Fibroblast of lung (primary cell): ENCODE measurements at regions not wholly inside any gene's neighbourhood (a gene's known extent, or its start where the extent isn't known, plus 50 kb on each side); places are given as distances from the start of the nearest gene placed in this dataset.

ENCODE experiments used
- DNase-seq, 2 donors: peaks; one replicate each; pipeline versions ENCODE4 v3.0.0 to v3.0.0-alpha.2; 2010; ENCODE audit warnings: low read depth in 2 of 2
- H2AFZ ChIP-seq: 2 replicates; pipeline ENCODE4 v1.5.1; 2012; ENCODE audit warnings: low read length, control low read depth, inconsistent platforms
- H3K27ac ChIP-seq: 2 replicates; pipeline ENCODE4 v1.5.1; 2011; ENCODE audit warnings: low read length, control low read depth; ENCODE audit not compliant: insufficient read depth
- H3K27me3 ChIP-seq: 2 replicates; pipeline ENCODE4 v1.5.1; 2011; ENCODE audit warnings: mild to moderate bottlenecking, low read length; ENCODE audit not compliant: control insufficient read depth, insufficient read depth
- H3K36me3 ChIP-seq: 2 replicates; pipeline ENCODE4 v1.5.1; 2011; ENCODE audit warnings: low read length; ENCODE audit not compliant: control insufficient read depth, insufficient read depth
- H3K4me1 ChIP-seq: 2 replicates; pipeline ENCODE4 v1.5.1; 2011; ENCODE audit warnings: low read length; ENCODE audit not compliant: control insufficient read depth, insufficient read depth; ENCODE audit errors: extremely low read depth
- H3K4me2 ChIP-seq: 2 replicates; pipeline ENCODE4 v1.5.1; 2011; ENCODE audit warnings: low read length, control low read depth; ENCODE audit not compliant: insufficient read depth; ENCODE audit errors: extremely low read depth
- H3K4me3 ChIP-seq, 4 experiments: fragments of 200-600 bp in 1 of 4; sonication (generic) in 1 of 4; replicated peaks in 1 of 4; 2 replicates each; pipeline ENCODE4 v1.5.1; 2011 to 2016; ENCODE audit warnings: low read length in 4 of 4, low read depth in 3 of 4, mild to moderate bottlenecking in 3 of 4, control low read depth in 2 of 4, inconsistent platforms in 1 of 4, mixed read lengths in 1 of 4; ENCODE audit not compliant: insufficient read depth in 1 of 4; ENCODE audit errors: control extremely low read depth in 1 of 4
- H3K79me2 ChIP-seq: 2 replicates; pipeline ENCODE4 v1.5.1; 2012; ENCODE audit warnings: mild to moderate bottlenecking, low read length, inconsistent platforms; ENCODE audit not compliant: control insufficient read depth, insufficient read depth
- H3K9ac ChIP-seq: 2 replicates; pipeline ENCODE4 v1.5.1; 2011; ENCODE audit warnings: mild to moderate bottlenecking, low read length, control low read depth; ENCODE audit not compliant: insufficient read depth
- H3K9me3 ChIP-seq: 2 replicates; pipeline ENCODE4 v1.5.1; 2012; ENCODE audit warnings: low read depth, low read length; ENCODE audit not compliant: control insufficient read depth, insufficient read depth
- H4K20me1 ChIP-seq: 2 replicates; pipeline ENCODE4 v1.5.1; 2011; ENCODE audit warnings: low read length; ENCODE audit not compliant: control insufficient read depth, insufficient read depth; ENCODE audit errors: extremely low read depth
- EZH2 ChIP-seq: IDR thresholded peaks from 2 replicates; pipeline ENCODE4 v1.5.1; 2012; ENCODE audit warnings: low read length, control low read depth, mild to moderate bottlenecking; ENCODE audit errors: missing control alignments
- TF ChIP-seq, protein P1 (sequence below), 2 donors: IDR thresholded peaks in 1 of 2; conservative IDR thresholded peaks in 1 of 2; 1 replicate in 1 of 2; 2 replicates in 1 of 2; pipeline ENCODE4 v1.5.1; 2011 to 2012; ENCODE audit warnings: low read length in 2 of 2, control low read depth in 1 of 2, inconsistent platforms in 1 of 2, low read depth in 1 of 2, mild to moderate bottlenecking in 1 of 2

DNA sequence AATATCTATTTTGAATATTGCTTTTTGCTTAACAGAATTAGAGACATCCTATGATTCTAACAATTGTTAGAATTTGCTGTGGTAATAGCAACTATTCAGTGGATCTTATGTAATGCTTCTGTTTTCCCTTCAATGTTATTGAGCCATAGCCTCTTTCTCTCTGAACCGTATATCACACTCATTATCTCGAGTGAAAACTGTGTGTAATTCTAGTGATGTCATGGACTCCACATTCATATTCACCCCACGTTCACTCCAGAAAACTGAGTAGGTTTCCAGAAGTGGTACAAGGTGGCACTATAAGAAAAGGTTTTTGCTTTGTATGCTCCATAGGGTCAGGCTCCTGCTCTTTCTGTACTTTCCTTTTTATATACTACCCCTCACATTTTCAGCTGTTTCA lies 534.3 kb upstream of the PABPC4L start:
- Histone ChIP-seq H3K4me1 (no peaks in the 10 kb centered on the region), H3K9ac (no peak overlapping the region), H3K4me3 (no peak overlapping the region), H3K27ac (no peak overlapping the region), H3K36me3 (no peaks in the 10 kb centered on the region), H3K27me3 (no peaks in the 10 kb centered on the region), H2AFZ (no peak overlapping the region), H3K79me2 (no peaks in the 10 kb centered on the region), H4K20me1 (no peaks in the 10 kb centered on the region), H3K9me3 (no peaks in the 10 kb centered on the region), H3K4me2 (no peak overlapping the region)
- no peak for DNase-seq
- no peak for TF ChIP-seq EZH2
- TF ChIP-seq, protein P1, sequence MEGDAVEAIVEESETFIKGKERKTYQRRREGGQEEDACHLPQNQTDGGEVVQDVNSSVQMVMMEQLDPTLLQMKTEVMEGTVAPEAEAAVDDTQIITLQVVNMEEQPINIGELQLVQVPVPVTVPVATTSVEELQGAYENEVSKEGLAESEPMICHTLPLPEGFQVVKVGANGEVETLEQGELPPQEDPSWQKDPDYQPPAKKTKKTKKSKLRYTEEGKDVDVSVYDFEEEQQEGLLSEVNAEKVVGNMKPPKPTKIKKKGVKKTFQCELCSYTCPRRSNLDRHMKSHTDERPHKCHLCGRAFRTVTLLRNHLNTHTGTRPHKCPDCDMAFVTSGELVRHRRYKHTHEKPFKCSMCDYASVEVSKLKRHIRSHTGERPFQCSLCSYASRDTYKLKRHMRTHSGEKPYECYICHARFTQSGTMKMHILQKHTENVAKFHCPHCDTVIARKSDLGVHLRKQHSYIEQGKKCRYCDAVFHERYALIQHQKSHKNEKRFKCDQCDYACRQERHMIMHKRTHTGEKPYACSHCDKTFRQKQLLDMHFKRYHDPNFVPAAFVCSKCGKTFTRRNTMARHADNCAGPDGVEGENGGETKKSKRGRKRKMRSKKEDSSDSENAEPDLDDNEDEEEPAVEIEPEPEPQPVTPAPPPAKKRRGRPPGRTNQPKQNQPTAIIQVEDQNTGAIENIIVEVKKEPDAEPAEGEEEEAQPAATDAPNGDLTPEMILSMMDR (conservative IDR thresholded peaks at IDR 0.05 in 1 of 2, IDR thresholded peaks at IDR 0.05 in 1 of 2; ENCODE audit: low read depth in 1 of 2, low read length in 2 of 2): no peak

DNA sequence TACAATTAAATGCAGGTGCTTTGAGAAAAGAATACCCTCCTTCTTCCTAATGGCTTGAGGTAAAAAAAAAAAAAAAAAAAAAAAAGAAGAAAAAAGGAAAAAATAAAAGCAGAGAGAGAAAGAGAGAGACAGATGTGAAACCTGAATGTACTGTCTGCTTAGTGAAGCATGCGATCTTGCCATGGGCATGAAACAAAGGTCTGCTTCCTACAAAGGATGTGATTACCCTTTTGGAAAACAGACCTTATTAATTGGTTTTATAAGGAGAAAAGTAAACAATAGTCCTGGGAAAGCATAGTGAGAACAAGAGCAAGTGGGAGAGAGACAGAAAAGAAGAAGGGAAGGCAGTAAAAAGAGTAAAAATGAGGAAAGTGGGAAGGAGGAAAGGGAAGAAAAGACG lies 526.1 kb upstream of the PABPC4L start:
- Histone ChIP-seq H3K79me2 (no peaks in the 10 kb centered on the region), H4K20me1 (no peaks in the 10 kb centered on the region), H2AFZ (no peak overlapping the region), H3K27me3 (no peaks in the 10 kb centered on the region), H3K4me1 (no peaks in the 10 kb centered on the region), H3K4me2 (no peak overlapping the region), H3K36me3 (no peaks in the 10 kb centered on the region), H3K9me3 (no peaks in the 10 kb centered on the region), H3K4me3 (no peak overlapping the region), H3K9ac (no peak overlapping the region), H3K27ac (no peak overlapping the region)
- DNase-seq: no peak
- no peak for TF ChIP-seq EZH2
- TF ChIP-seq, protein P1 (conservative IDR thresholded peaks at IDR 0.05 in 1 of 2, IDR thresholded peaks at IDR 0.05 in 1 of 2; ENCODE audit: low read depth in 1 of 2, low read length in 2 of 2): no peak

DNA sequence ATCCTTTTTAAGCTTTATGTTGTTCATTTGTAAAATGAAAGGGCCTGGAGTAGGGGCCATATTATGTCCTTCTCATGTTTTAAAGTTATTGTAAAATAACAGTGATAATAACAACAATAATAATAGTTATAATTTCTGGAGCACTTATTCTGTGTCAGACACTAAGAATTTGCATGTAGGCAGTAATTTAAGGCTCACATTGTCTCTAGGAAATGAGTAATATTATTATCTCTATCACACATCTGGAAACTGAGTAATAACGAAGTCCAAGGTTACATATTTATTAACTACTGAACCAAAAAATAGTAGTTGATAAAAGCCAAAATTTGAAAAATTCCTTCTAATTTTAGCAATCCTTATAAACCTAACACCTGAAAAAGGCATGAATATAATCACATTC lies 520.7 kb upstream of the PABPC4L start:
- no peaks in the 10 kb centered on the region for H3K4me1 ChIP-seq
- H3K9me3 ChIP-seq: no peaks in the 10 kb centered on the region
- no peak overlapping the region for H2AFZ ChIP-seq
- no peak for DNase-seq
- H3K9ac ChIP-seq: no peak overlapping the region
- no peaks in the 10 kb centered on the region for H3K27me3 ChIP-seq
- TF ChIP-seq, protein P1 (conservative IDR thresholded peaks at IDR 0.05 in 1 of 2, IDR thresholded peaks at IDR 0.05 in 1 of 2; ENCODE audit: low read depth in 1 of 2, low read length in 2 of 2): no peak
- TF ChIP-seq EZH2: no peak
- H3K36me3 ChIP-seq: no peaks in the 10 kb centered on the region
- no peaks in the 10 kb centered on the region for H4K20me1 ChIP-seq
- no peak overlapping the region for H3K4me3 ChIP-seq
- H3K79me2 ChIP-seq: no peaks in the 10 kb centered on the region
- H3K27ac ChIP-seq: no peak overlapping the region
- no peak overlapping the region for H3K4me2 ChIP-seq
